SJSA1 (cell line): ENCODE measurements at regions not wholly inside any gene's neighbourhood (a gene's known extent, or its start where the extent isn't known, plus 50 kb on each side); places are given as distances from the start of the nearest gene placed in this dataset.

ENCODE experiments used
- DNase-seq, 2 experiments: peaks; one replicate each; pipeline ENCODE4 v3.0.0-alpha.2; 2015 to 2020; ENCODE audit warnings: low spot score in 2 of 2, low read depth in 1 of 2
- H3K27ac ChIP-seq: fragments of 250-450 bp; sonication (Bioruptor Pico); 2 replicates; pipeline ENCODE4 v1.5.1; 2020; ENCODE audit warnings: mild to moderate bottlenecking, moderate library complexity
- H3K27me3 ChIP-seq: fragments of 250-450 bp; sonication (Bioruptor Pico); replicated peaks from 2 replicates; pipeline ENCODE4 v1.5.1; 2020; ENCODE audit warnings: mild to moderate bottlenecking, moderate library complexity
- H3K36me3 ChIP-seq: fragments of 250-450 bp; sonication (Bioruptor Pico); 2 replicates; pipeline ENCODE4 v1.5.1; 2020; ENCODE audit warnings: mild to moderate bottlenecking
- H3K4me1 ChIP-seq: fragments of 250-450 bp; sonication (Bioruptor Pico); replicated peaks from 2 replicates; pipeline ENCODE4 v1.6.1; 2021; ENCODE audit warnings: mild to moderate bottlenecking
- H3K4me3 ChIP-seq: fragments of 250-450 bp; sonication (Bioruptor Pico); 2 replicates; pipeline ENCODE4 v1.5.1; 2020; ENCODE audit warnings: mild to moderate bottlenecking
- H3K9me3 ChIP-seq: fragments of 250-450 bp; sonication (Bioruptor Pico); replicated peaks from 2 replicates; pipeline ENCODE4 v1.5.1; 2020; ENCODE audit warnings: mild to moderate bottlenecking

- no peak for DNase-seq
- H3K27me3 ChIP-seq = no peaks in the 10 kb centered on the region
- no peak overlapping the region for H3K27ac ChIP-seq
- no peaks in the 10 kb centered on the region for H3K4me1 ChIP-seq
- no peaks in the 10 kb centered on the region for H3K9me3 ChIP-seq
- no peak overlapping the region for H3K4me3 ChIP-seq
- no peaks in the 10 kb centered on the region for H3K36me3 ChIP-seq
These were observed 54.5 kb upstream of the ARL14 start for GRCh38 chr3:160622263-160623045.

GRCh38 chr3:160618878-160619277 lies 53.5 kb upstream of the KPNA4 start:
- Histone ChIP-seq H3K9me3 (no peaks in the 10 kb centered on the region), H3K36me3 (no peaks in the 10 kb centered on the region), H3K27me3 (no peaks in the 10 kb centered on the region), H3K4me1 (no peaks in the 10 kb centered on the region), H3K4me3 (no peak overlapping the region), H3K27ac (no peak overlapping the region)
- no peak for DNase-seq

GRCh38 chr3:160618363-160618762 lies 53.0 kb upstream of the KPNA4 start:
- Histone ChIP-seq H3K27ac (no peak overlapping the region), H3K4me1 (no peaks in the 10 kb centered on the region), H3K4me3 (no peak overlapping the region), H3K27me3 (no peaks in the 10 kb centered on the region), H3K9me3 (no peaks in the 10 kb centered on the region), H3K36me3 (no peaks in the 10 kb centered on the region)
- no peak for DNase-seq

GRCh38 chr3:160617636-160618035 lies 52.3 kb upstream of the KPNA4 start:
- no peak overlapping the region for H3K4me3 ChIP-seq
- H3K36me3 ChIP-seq = no peaks in the 10 kb centered on the region
- no peaks in the 10 kb centered on the region for H3K27me3 ChIP-seq
- H3K27ac ChIP-seq = no peak overlapping the region
- no peaks in the 10 kb centered on the region for H3K4me1 ChIP-seq
- H3K9me3 ChIP-seq = no peaks in the 10 kb centered on the region
- DNase-seq = no peak

GRCh38 chr3:160616716-160617115 lies 51.3 kb upstream of the KPNA4 start:
- Histone ChIP-seq H3K36me3 (no peaks in the 10 kb centered on the region), H3K4me1 (no peaks in the 10 kb centered on the region), H3K27ac (no peak overlapping the region), H3K4me3 (no peak overlapping the region), H3K27me3 (no peaks in the 10 kb centered on the region), H3K9me3 (no peaks in the 10 kb centered on the region)
- DNase-seq = peak in 1 of 2 experiments; percentile 14

- no peak for DNase-seq
- no peaks in the 10 kb centered on the region for H3K4me1 ChIP-seq
- no peaks in the 10 kb centered on the region for H3K36me3 ChIP-seq
- H3K27ac ChIP-seq = no peak overlapping the region
- H3K4me3 ChIP-seq = no peak overlapping the region
- H3K9me3 ChIP-seq = no peaks in the 10 kb centered on the region
- H3K27me3 ChIP-seq = no peaks in the 10 kb centered on the region
These were observed 50.9 kb upstream of the KPNA4 start for GRCh38 chr3:160616311-160616710.
